ENCODE measurements at regions not wholly inside any gene's neighbourhood (a gene's known extent, or its start where the extent isn't known, plus 50 kb on each side); places are given as distances from the start of the nearest gene placed in this dataset.

DNA sequence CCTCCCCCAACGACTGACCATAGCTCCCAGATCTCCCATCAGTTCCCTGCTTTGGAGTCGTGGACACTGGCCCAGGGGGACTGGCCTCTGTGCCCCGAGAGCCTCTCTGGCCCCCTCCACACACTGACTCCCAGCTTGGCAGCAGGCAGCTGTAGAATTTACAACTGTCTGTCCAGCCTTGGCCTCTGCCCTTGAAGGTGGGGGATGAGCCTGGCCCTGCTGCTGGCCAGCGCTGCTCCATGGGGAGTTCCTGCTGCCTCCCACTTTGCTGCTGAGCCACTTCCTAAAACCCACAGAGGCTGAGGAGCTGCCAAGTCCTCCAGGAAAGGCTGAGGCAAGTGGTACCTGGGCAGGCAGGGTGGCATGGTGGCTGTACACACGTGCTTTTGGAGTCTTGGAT is 147.1 kb downstream of the WDR11 start:
- TF ChIP-seq, protein P1, sequence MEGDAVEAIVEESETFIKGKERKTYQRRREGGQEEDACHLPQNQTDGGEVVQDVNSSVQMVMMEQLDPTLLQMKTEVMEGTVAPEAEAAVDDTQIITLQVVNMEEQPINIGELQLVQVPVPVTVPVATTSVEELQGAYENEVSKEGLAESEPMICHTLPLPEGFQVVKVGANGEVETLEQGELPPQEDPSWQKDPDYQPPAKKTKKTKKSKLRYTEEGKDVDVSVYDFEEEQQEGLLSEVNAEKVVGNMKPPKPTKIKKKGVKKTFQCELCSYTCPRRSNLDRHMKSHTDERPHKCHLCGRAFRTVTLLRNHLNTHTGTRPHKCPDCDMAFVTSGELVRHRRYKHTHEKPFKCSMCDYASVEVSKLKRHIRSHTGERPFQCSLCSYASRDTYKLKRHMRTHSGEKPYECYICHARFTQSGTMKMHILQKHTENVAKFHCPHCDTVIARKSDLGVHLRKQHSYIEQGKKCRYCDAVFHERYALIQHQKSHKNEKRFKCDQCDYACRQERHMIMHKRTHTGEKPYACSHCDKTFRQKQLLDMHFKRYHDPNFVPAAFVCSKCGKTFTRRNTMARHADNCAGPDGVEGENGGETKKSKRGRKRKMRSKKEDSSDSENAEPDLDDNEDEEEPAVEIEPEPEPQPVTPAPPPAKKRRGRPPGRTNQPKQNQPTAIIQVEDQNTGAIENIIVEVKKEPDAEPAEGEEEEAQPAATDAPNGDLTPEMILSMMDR (IDR thresholded peaks at IDR 0.05 in 4 of 5, conservative IDR thresholded peaks at IDR 0.05 in 1 of 5), result no peak
- no peak for TF ChIP-seq POLR2A (IDR thresholded peaks at IDR 0.05)

Data from gastrocnemius medialis (tissue), 4 donors.